Astrocyte (in vitro differentiated cells and primary cell): ENCODE measurements at regions not wholly inside any gene's neighbourhood (a gene's known extent, or its start where the extent isn't known, plus 50 kb on each side); places are given as distances from the start of the nearest gene placed in this dataset.

Source experiments
- DNase-seq: peaks from one replicate; pipeline ENCODE4 v3.0.0-alpha.2; 2010; ENCODE audit warnings: low read depth
- FAIRE-seq: peaks from 2 replicates; lab custom pipeline; 2011; peaks lifted over from hg19 to GRCh38; lab: Jason Lieb, UNC
- H2AFZ ChIP-seq: 2 replicates; pipeline ENCODE4 v1.6.0; 2012; ENCODE audit warnings: low read depth, low read length, inconsistent platforms
- H3K27ac ChIP-seq: 2 replicates; pipeline ENCODE4 v1.5.1; 2011; ENCODE audit warnings: low read depth, low read length, inconsistent platforms
- H3K27me3 ChIP-seq: 2 replicates; pipeline ENCODE4 v1.6.0; 2011; ENCODE audit warnings: low read length, inconsistent platforms; ENCODE audit not compliant: insufficient read depth
- H3K36me3 ChIP-seq: 2 replicates; pipeline ENCODE4 v1.5.1; 2011; ENCODE audit warnings: low read length, inconsistent platforms; ENCODE audit not compliant: insufficient read depth
- H3K4me1 ChIP-seq: 2 replicates; pipeline ENCODE4 v1.5.1; 2011; ENCODE audit warnings: low read length, inconsistent platforms; ENCODE audit not compliant: insufficient read depth
- H3K4me2 ChIP-seq: 2 replicates; pipeline ENCODE4 v1.6.0; 2012; ENCODE audit warnings: low read length, inconsistent platforms
- H3K4me3 ChIP-seq: 2 replicates; pipeline ENCODE4 v1.5.1; 2011; ENCODE audit warnings: low read depth, mild to moderate bottlenecking, low read length, inconsistent platforms; ENCODE audit not compliant: insufficient read depth
- H3K79me2 ChIP-seq: 2 replicates; pipeline ENCODE4 v1.6.0; 2012; ENCODE audit warnings: mild to moderate bottlenecking, low read length, inconsistent platforms; ENCODE audit not compliant: insufficient read depth
- H3K9ac ChIP-seq: 2 replicates; pipeline ENCODE4 v1.6.0; 2012; ENCODE audit warnings: mild to moderate bottlenecking, low read length, inconsistent platforms
- H3K9me3 ChIP-seq: 2 replicates; pipeline ENCODE4 v1.5.1; 2012; ENCODE audit warnings: low read depth, mild to moderate bottlenecking, low read length, inconsistent platforms; ENCODE audit not compliant: insufficient read depth
- H4K20me1 ChIP-seq: 2 replicates; pipeline ENCODE4 v1.6.0; 2012; ENCODE audit warnings: low read length, inconsistent platforms; ENCODE audit not compliant: insufficient read depth
- H3K27ac Mint-ChIP-seq: one replicate; pipeline ENCODE4 v1.8.0; 2021; ENCODE audit warnings: mild to moderate bottlenecking, mixed read lengths; ENCODE audit not compliant: unreplicated experiment
- H3K27me3 Mint-ChIP-seq: one replicate; pipeline ENCODE4 v1.8.0; 2021; ENCODE audit warnings: low read depth, mixed read lengths; ENCODE audit not compliant: unreplicated experiment
- H3K36me3 Mint-ChIP-seq: one replicate; pipeline ENCODE4 v1.8.0; 2021; ENCODE audit warnings: low read depth, mixed read lengths; ENCODE audit not compliant: unreplicated experiment
- H3K4me1 Mint-ChIP-seq: one replicate; pipeline ENCODE4 v1.8.0; 2021; ENCODE audit warnings: low read depth, mixed read lengths; ENCODE audit not compliant: unreplicated experiment
- H3K4me3 Mint-ChIP-seq: one replicate; pipeline ENCODE4 v1.8.0; 2021; ENCODE audit warnings: mild to moderate bottlenecking, moderate library complexity, mixed read lengths; ENCODE audit not compliant: unreplicated experiment
- H3K9me3 Mint-ChIP-seq: one replicate; pipeline ENCODE4 v1.8.0; 2021; ENCODE audit warnings: mild to moderate bottlenecking, mixed read lengths; ENCODE audit not compliant: unreplicated experiment
- CTCF ChIP-seq: IDR thresholded peaks from 2 replicates; pipeline ENCODE4 v1.5.1; 2011; ENCODE audit warnings: low read depth, mild to moderate bottlenecking, inconsistent platforms, low read length, moderate library complexity; ENCODE audit not compliant: insufficient read depth
- EZH2 ChIP-seq: IDR thresholded peaks from 2 replicates; pipeline ENCODE4 v1.6.1; 2012; ENCODE audit warnings: mild to moderate bottlenecking, low read length, inconsistent platforms; ENCODE audit not compliant: insufficient read depth

- Histone ChIP-seq H3K36me3 (no peaks in the 10 kb centered on the region), H3K9ac (no peak overlapping the region), H3K9me3 (no peaks in the 10 kb centered on the region), H4K20me1 (no peaks in the 10 kb centered on the region), H3K4me1 (no peaks in the 10 kb centered on the region), H3K4me2 (no peak overlapping the region), H3K79me2 (no peaks in the 10 kb centered on the region), H3K27ac (no peak overlapping the region), H3K4me3 (no peak overlapping the region), H2AFZ (no peak overlapping the region), H3K27me3 (no peaks in the 10 kb centered on the region)
- Mint-ChIP-seq H3K36me3 (no peaks in the 10 kb centered on the region), H3K27me3 (no peaks in the 10 kb centered on the region), H3K27ac (no peak overlapping the region), H3K4me1 (no peaks in the 10 kb centered on the region), H3K4me3 (no peak overlapping the region), H3K9me3 (peaks cover 6% of the 10 kb centered on the region)
- FAIRE-seq (no peak), DNase-seq (no peak)
- no peak for TF ChIP-seq EZH2
- no peak for TF ChIP-seq CTCF
Observed at GRCh38 chr4:105014234-105014633, 132.4 kb upstream of the TET2 start.

- TF ChIP-seq CTCF: no peak
- TF ChIP-seq EZH2: no peak
- no peak for FAIRE-seq
- Histone ChIP-seq H3K4me1 (no peaks in the 10 kb centered on the region), H3K36me3 (no peaks in the 10 kb centered on the region), H2AFZ (no peak overlapping the region), H3K27me3 (no peaks in the 10 kb centered on the region), H3K4me2 (no peak overlapping the region), H3K9ac (no peak overlapping the region), H3K4me3 (no peak overlapping the region), H3K27ac (no peak overlapping the region), H3K79me2 (no peaks in the 10 kb centered on the region), H3K9me3 (no peaks in the 10 kb centered on the region), H4K20me1 (no peaks in the 10 kb centered on the region)
- H3K27ac Mint-ChIP-seq: no peak overlapping the region
- H3K9me3 Mint-ChIP-seq: peaks cover 6% of the 10 kb centered on the region
- no peaks in the 10 kb centered on the region for H3K27me3 Mint-ChIP-seq
- H3K4me3 Mint-ChIP-seq: no peak overlapping the region
- no peaks in the 10 kb centered on the region for H3K36me3 Mint-ChIP-seq
- no peaks in the 10 kb centered on the region for H3K4me1 Mint-ChIP-seq
- no peak for DNase-seq
Observed at GRCh38 chr4:105014635-105015034, 132.0 kb upstream of the TET2 start.

DNA sequence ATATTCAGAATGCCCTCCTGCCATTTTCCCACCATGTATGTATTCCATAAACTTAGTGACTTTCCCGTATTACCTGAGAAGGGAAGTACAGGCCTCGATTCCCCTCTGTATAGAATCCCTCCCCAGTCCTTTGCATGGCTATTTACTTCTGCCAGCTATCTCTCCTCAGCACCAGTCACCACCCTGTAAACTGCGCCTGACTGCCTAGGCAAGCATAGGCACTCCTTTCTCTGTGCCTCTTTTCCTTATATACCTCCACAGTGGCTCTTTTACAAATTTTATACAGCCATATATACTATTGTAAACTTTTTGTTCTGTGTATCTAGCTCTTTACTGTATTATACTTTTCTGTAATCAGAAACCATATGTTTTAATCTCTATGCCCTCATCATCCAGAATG, 130.9 kb upstream of the TET2 start:
- Histone ChIP-seq H3K36me3 (no peaks in the 10 kb centered on the region), H3K79me2 (no peaks in the 10 kb centered on the region), H4K20me1 (no peaks in the 10 kb centered on the region), H2AFZ (no peak overlapping the region), H3K9ac (no peak overlapping the region), H3K9me3 (no peaks in the 10 kb centered on the region), H3K4me2 (no peak overlapping the region), H3K4me3 (no peak overlapping the region), H3K27ac (no peak overlapping the region), H3K4me1 (no peaks in the 10 kb centered on the region), H3K27me3 (no peaks in the 10 kb centered on the region)
- Mint-ChIP-seq H3K4me3 (no peak overlapping the region), H3K27me3 (no peaks in the 10 kb centered on the region), H3K27ac (no peak overlapping the region), H3K4me1 (no peaks in the 10 kb centered on the region), H3K36me3 (no peaks in the 10 kb centered on the region), H3K9me3 (no peaks in the 10 kb centered on the region)
- no peak for FAIRE-seq
- TF ChIP-seq CTCF: no peak
- no peak for TF ChIP-seq EZH2
- no peak for DNase-seq
